H9 (cell line): ENCODE measurements at regions not wholly inside any gene's neighbourhood (a gene's known extent, or its start where the extent isn't known, plus 50 kb on each side); places are given as distances from the start of the nearest gene placed in this dataset.

Experiments
- DNase-seq: peaks from one replicate; pipeline ENCODE4 v3.0.0-alpha.2; 2017
- H2AFZ ChIP-seq: one replicate; pipeline ENCODE4 v1.6.1; 2013; ENCODE audit warnings: mild to moderate bottlenecking, low read length, control low read depth, moderate library complexity
- H2AK5ac ChIP-seq: 2 replicates; pipeline ENCODE4 v1.6.1; 2013; ENCODE audit warnings: low read length, control low read depth, mixed read lengths; ENCODE audit not compliant: insufficient read length
- H2BK120ac ChIP-seq: one replicate; pipeline ENCODE4 v1.6.1; 2013; ENCODE audit warnings: low read depth, mild to moderate bottlenecking, low read length, control low read depth, inconsistent platforms; ENCODE audit not compliant: poor library complexity, severe bottlenecking
- H2BK12ac ChIP-seq: 2 replicates; pipeline ENCODE4 v1.6.1; 2013; ENCODE audit warnings: low read length, control low read depth, mixed read lengths, low read depth; ENCODE audit not compliant: insufficient read length
- H2BK15ac ChIP-seq: 2 replicates; pipeline ENCODE4 v1.6.1; 2013; ENCODE audit warnings: low read depth, low read length, control low read depth
- H2BK20ac ChIP-seq: one replicate; pipeline ENCODE4 v1.6.1; 2013; ENCODE audit warnings: low read depth, mild to moderate bottlenecking, low read length, control low read depth, inconsistent platforms; ENCODE audit not compliant: poor library complexity, severe bottlenecking
- H2BK5ac ChIP-seq: 2 replicates; pipeline ENCODE4 v1.6.1; 2013; ENCODE audit warnings: low read length, control low read depth, mixed read lengths; ENCODE audit not compliant: insufficient read length
- H3K14ac ChIP-seq: 2 replicates; pipeline ENCODE4 v1.6.1; 2013; ENCODE audit warnings: low read length, control low read depth; ENCODE audit not compliant: insufficient read depth
- H3K18ac ChIP-seq: 2 replicates; pipeline ENCODE4 v1.6.1; 2013; ENCODE audit warnings: low read depth, mild to moderate bottlenecking, mixed read lengths, low read length, control low read depth; ENCODE audit not compliant: insufficient read length
- H3K23ac ChIP-seq: 2 replicates; pipeline ENCODE4 v1.6.1; 2013; ENCODE audit warnings: low read length, control low read depth, mixed read lengths, low read depth; ENCODE audit not compliant: insufficient read length
- H3K23me2 ChIP-seq: 2 replicates; pipeline ENCODE4 v1.6.1; 2013; ENCODE audit warnings: low read depth, mild to moderate bottlenecking, mixed read lengths, low read length, control low read depth; ENCODE audit not compliant: insufficient read length, poor library complexity, severe bottlenecking
- H3K27ac ChIP-seq: 2 replicates; pipeline ENCODE4 v1.5.1; 2013; ENCODE audit warnings: low read length, control low read depth, mixed read lengths, low read depth; ENCODE audit not compliant: insufficient read length
- H3K27me3 ChIP-seq: 2 replicates; pipeline ENCODE4 v1.6.1; 2013; ENCODE audit warnings: low read length, control low read depth, inconsistent platforms; ENCODE audit not compliant: insufficient read depth
- H3K4ac ChIP-seq: 2 replicates; pipeline ENCODE4 v1.6.1; 2013; ENCODE audit warnings: low read depth, mild to moderate bottlenecking, control low read depth, inconsistent platforms, low read length, moderate library complexity
- H3K4me1 ChIP-seq: 2 replicates; pipeline ENCODE4 v1.6.1; 2013; ENCODE audit warnings: low read length, control low read depth, inconsistent platforms; ENCODE audit not compliant: insufficient read depth
- H3K4me2 ChIP-seq: 2 replicates; pipeline ENCODE4 v1.6.1; 2013; ENCODE audit warnings: low read length, control low read depth, mixed read lengths; ENCODE audit not compliant: insufficient read length, insufficient read depth
- H3K56ac ChIP-seq: 2 replicates; pipeline ENCODE4 v1.6.1; 2013; ENCODE audit warnings: low read depth, mild to moderate bottlenecking, mixed read lengths, low read length, control low read depth; ENCODE audit not compliant: insufficient read length
- H3K79me1 ChIP-seq: 2 replicates; pipeline ENCODE4 v1.6.1; 2013; ENCODE audit warnings: low read depth, mild to moderate bottlenecking, moderate library complexity, low read length, control low read depth, inconsistent platforms; ENCODE audit not compliant: insufficient read depth, poor library complexity, severe bottlenecking
- H3K79me2 ChIP-seq: 2 replicates; pipeline ENCODE4 v1.6.1; 2013; ENCODE audit warnings: low read length, control low read depth, inconsistent platforms; ENCODE audit not compliant: insufficient read depth
- H3K9ac ChIP-seq: 2 replicates; pipeline ENCODE4 v1.6.1; 2013; ENCODE audit warnings: low read length, control low read depth, mixed read lengths; ENCODE audit not compliant: insufficient read length; ENCODE audit errors: extremely low read depth
- H3K9me3 ChIP-seq: one replicate; pipeline ENCODE4 v1.6.1; 2013; ENCODE audit warnings: low read depth, low read length, inconsistent platforms; ENCODE audit not compliant: control insufficient read depth
- H3T11ph ChIP-seq: one replicate; pipeline ENCODE4 v1.6.1; 2013; ENCODE audit warnings: mild to moderate bottlenecking, low read length, control low read depth, inconsistent platforms
- H4K20me1 ChIP-seq: one replicate; pipeline ENCODE4 v1.6.1; 2013; ENCODE audit not compliant: control insufficient read depth, insufficient read length, insufficient read depth
- H4K5ac ChIP-seq: 2 replicates; pipeline ENCODE4 v1.6.1; 2013; ENCODE audit warnings: low read depth, mild to moderate bottlenecking, mixed read lengths, low read length, control low read depth; ENCODE audit not compliant: insufficient read length
- H4K8ac ChIP-seq: replicated peaks from 2 replicates; pipeline ENCODE4 v1.6.1; 2013; ENCODE audit warnings: low read length, control low read depth, mixed read lengths, low read depth; ENCODE audit not compliant: insufficient read length
- H4K91ac ChIP-seq: 2 replicates; pipeline ENCODE4 v1.6.1; 2013; ENCODE audit warnings: low read depth, mild to moderate bottlenecking, moderate library complexity, mixed read lengths, low read length, control low read depth; ENCODE audit not compliant: insufficient read length
- H3K27ac Mint-ChIP-seq, 3 experiments: 2 replicates in 2 of 3; 3 replicates in 1 of 3; pipeline ENCODE4 v1.8.0; 2020 to 2021; ENCODE audit warnings: mixed read lengths in 3 of 3, mild to moderate bottlenecking in 1 of 3, moderate library complexity in 1 of 3
- H3K27me3 Mint-ChIP-seq: 2 replicates; pipeline ENCODE4 v1.8.0; 2021; ENCODE audit warnings: low read depth, mild to moderate bottlenecking, moderate library complexity, mixed read lengths
- H3K36me3 Mint-ChIP-seq, 3 experiments: 2 replicates in 2 of 3; 3 replicates in 1 of 3; pipeline ENCODE4 v1.8.0; 2020 to 2021; ENCODE audit warnings: low read depth in 3 of 3, mixed read lengths in 3 of 3; ENCODE audit not compliant: insufficient read depth in 1 of 3
- H3K4me1 Mint-ChIP-seq, 2 experiments: 2 replicates each; pipeline ENCODE4 v1.8.0; 2020; ENCODE audit warnings: mixed read lengths in 2 of 2
- H3K4me3 Mint-ChIP-seq, 2 experiments: 2 replicates in 1 of 2; 3 replicates in 1 of 2; pipeline ENCODE4 v1.8.0; 2020 to 2021; ENCODE audit warnings: mild to moderate bottlenecking in 2 of 2, mixed read lengths in 2 of 2, moderate library complexity in 1 of 2
- H3K9me3 Mint-ChIP-seq, 2 experiments: 2 replicates in 1 of 2; 3 replicates in 1 of 2; pipeline ENCODE4 v1.8.0; 2020; ENCODE audit warnings: mild to moderate bottlenecking in 2 of 2, mixed read lengths in 2 of 2, moderate library complexity in 1 of 2
- CTCF ChIP-seq: fragments of 200-600 bp; sonication (generic); conservative IDR thresholded peaks from 3 replicates; pipeline ENCODE4 v1.8.0; 2021; ENCODE audit warnings: antibody characterized with exemption, mild to moderate bottlenecking
- WGBS: extraction: QIAGEN DNeasy Blood & Tissue Kit; methylation state at CpG from one replicate; pipeline ENCODE4 v1.1.7; 2013; ENCODE audit warnings: missing lambda C conversion rate, low lambda C conversion rate, mixed read lengths; ENCODE audit not compliant: insufficient read length; ENCODE audit errors: extremely low coverage; 5-methylcytosine and 5-hydroxymethylcytosine counted together

GRCh38 chr6:112773187-112773586 is 426.1 kb downstream of the RFPL4B start:
- Histone ChIP-seq H3K4me2 (no peak overlapping the region), H3K23ac (no peak overlapping the region), H2BK5ac (no peak overlapping the region), H2BK12ac (no peak overlapping the region), H4K8ac (no peak overlapping the region), H3K27ac (no peak overlapping the region), H3K4me1 (no peaks in the 10 kb centered on the region), H3K27me3 (no peaks in the 10 kb centered on the region), H3K79me1 (no peaks in the 10 kb centered on the region), H3K14ac (no peak overlapping the region), H2BK120ac (no peak overlapping the region), H4K20me1 (no peaks in the 10 kb centered on the region), H3K79me2 (no peaks in the 10 kb centered on the region), H4K91ac (no peak overlapping the region), H2AFZ (no peak overlapping the region), H3K9ac (no peak overlapping the region), H3K56ac (no peak overlapping the region), H3K4ac (no peak overlapping the region), H3K9me3 (no peaks in the 10 kb centered on the region), H2BK15ac (no peak overlapping the region), H2BK20ac (no peak overlapping the region), H3K18ac (no peak overlapping the region), H3K23me2 (no peaks in the 10 kb centered on the region), H3T11ph (no peak overlapping the region), H2AK5ac (no peak overlapping the region), H4K5ac (no peak overlapping the region)
- no peak for TF ChIP-seq CTCF
- no CpG with 5 or more reads among the region's 1 CpG for WGBS
- Mint-ChIP-seq H3K27me3 (no peaks in the 10 kb centered on the region), H3K4me1 (no peaks in the 10 kb centered on the region), H3K36me3 (peaks cover 5 to 6% (median 5%) of the 10 kb centered on the region in 3 experiments; a peak in 5 of 7 replicates), H3K27ac (no peak overlapping the region), H3K9me3 (peaks cover 6 to 9% of the 10 kb centered on the region in 2 experiments), H3K4me3 (no peak overlapping the region)
- DNase-seq, result no peak
